Endothelial cell of umbilical vein (primary cell): ENCODE measurements at regions not wholly inside any gene's neighbourhood (a gene's known extent, or its start where the extent isn't known, plus 50 kb on each side); places are given as distances from the start of the nearest gene placed in this dataset.

Source experiments
- BruUV-seq: library from RNA; stranded (reverse); fragments of 400-500 nt; replicated peaks from 2 replicates; lab custom pipeline; 2021; lab: Mats Ljungman, UMichigan
- CTCF ChIA-PET: fragments of 300-600, 350-600 bp; sonication (Branson Sonifier 250); formaldehyde crosslinking; loops from one replicate; lab custom pipeline; 2021; ENCODE audit warnings: antibody characterized with exemption, inconsistent platforms; lab: Charles Lee
- POLR2A ChIA-PET: fragments of 300-600, 350-600 bp; sonication (Branson Sonifier 250); formaldehyde crosslinking; loops from one replicate; lab custom pipeline; 2021; ENCODE audit warnings: antibody characterized with exemption, inconsistent platforms; lab: Charles Lee
- DNase-seq: peaks from one replicate; pipeline ENCODE4 v3.0.0-alpha.2; 2011; ENCODE audit warnings: low read depth, low spot score
- FAIRE-seq: peaks from 2 replicates; lab custom pipeline; 2011; peaks lifted over from hg19 to GRCh38; lab: Jason Lieb, UNC
- H2AFZ ChIP-seq: 2 replicates; pipeline ENCODE4 v1.6.0; 2012; ENCODE audit warnings: low read depth, low read length, control low read depth, inconsistent platforms
- H3K27ac ChIP-seq: 2 replicates; pipeline ENCODE4 v1.5.1; 2011; ENCODE audit warnings: low read depth, mild to moderate bottlenecking, control low read depth, low read length, moderate library complexity; ENCODE audit not compliant: insufficient read depth
- H3K27me3 ChIP-seq, 2 experiments: 2 replicates each; pipeline versions ENCODE4 v1.6.0 to v1.6.1; 2011; ENCODE audit warnings: low read length in 2 of 2, mixed read lengths in 1 of 2; ENCODE audit not compliant: control insufficient read depth in 2 of 2, insufficient read depth in 2 of 2
- H3K36me3 ChIP-seq, 2 experiments: 2 replicates in 1 of 2; 3 replicates in 1 of 2; pipeline ENCODE4 v1.5.1; 2011; ENCODE audit warnings: low read length in 2 of 2, mild to moderate bottlenecking in 1 of 2, moderate library complexity in 1 of 2; ENCODE audit not compliant: control insufficient read depth in 2 of 2, insufficient read depth in 2 of 2; ENCODE audit errors: extremely low read depth in 1 of 2
- H3K4me1 ChIP-seq: 3 replicates; pipeline ENCODE4 v1.5.1; 2011; ENCODE audit warnings: mild to moderate bottlenecking, low read length; ENCODE audit not compliant: control insufficient read depth, insufficient read depth; ENCODE audit errors: extremely low read depth
- H3K4me2 ChIP-seq: 2 replicates; pipeline ENCODE4 v1.6.1; 2011; ENCODE audit warnings: low read length, control low read depth, mixed read lengths; ENCODE audit not compliant: insufficient read depth
- H3K4me3 ChIP-seq, 3 experiments: fragments of 200-600 bp in 1 of 3; sonication (generic), shearing (Covaris generic) in 1 of 3; replicated peaks in 1 of 3; 2 replicates each; pipeline ENCODE4 v1.5.1; 2011 to 2016; ENCODE audit warnings: control low read depth in 3 of 3, low read length in 3 of 3, mild to moderate bottlenecking in 2 of 3, inconsistent platforms in 1 of 3, low read depth in 1 of 3, moderate library complexity in 1 of 3; ENCODE audit not compliant: insufficient read depth in 1 of 3
- H3K79me2 ChIP-seq: 2 replicates; pipeline ENCODE4 v1.6.0; 2012; ENCODE audit warnings: low read length, inconsistent platforms; ENCODE audit not compliant: control insufficient read depth, insufficient read depth
- H3K9ac ChIP-seq: replicated peaks from 2 replicates; pipeline ENCODE3; 2011; ENCODE audit warnings: low read length, control low read depth; ENCODE audit not compliant: insufficient read depth; ENCODE audit errors: extremely low read depth
- H3K9me1 ChIP-seq: replicated peaks from 3 replicates; pipeline ENCODE4 v1.6.0; 2011; ENCODE audit warnings: mild to moderate bottlenecking, low read length; ENCODE audit not compliant: control insufficient read depth, insufficient read depth; ENCODE audit errors: extremely low read depth
- H3K9me3 ChIP-seq: replicated peaks from 2 replicates; pipeline ENCODE4 v1.5.1; 2012; ENCODE audit warnings: low read length, inconsistent platforms; ENCODE audit not compliant: control insufficient read depth, insufficient read depth
- H4K20me1 ChIP-seq: replicated peaks from 2 replicates; pipeline ENCODE3; 2011; ENCODE audit warnings: mild to moderate bottlenecking, low read length; ENCODE audit not compliant: control insufficient read depth, insufficient read depth; ENCODE audit errors: extremely low read depth
- CTCF ChIP-seq, 2 donors: IDR thresholded peaks; 1 replicate in 1 of 2; 2 replicates in 1 of 2; pipeline ENCODE4 v1.5.1; 2011; ENCODE audit warnings: low read length in 2 of 2, mild to moderate bottlenecking in 2 of 2, moderate library complexity in 2 of 2, control low read depth in 1 of 2, inconsistent platforms in 1 of 2, low read depth in 1 of 2; ENCODE audit not compliant: insufficient read depth in 1 of 2; ENCODE audit errors: extremely low read depth in 1 of 2
- EZH2 ChIP-seq: IDR thresholded peaks from 2 replicates; pipeline ENCODE4 v1.6.1; 2012; ENCODE audit warnings: borderline replicate concordance, low read depth, mild to moderate bottlenecking, moderate library complexity, low read length, inconsistent platforms; ENCODE audit not compliant: severe bottlenecking
- FOS ChIP-seq: IDR thresholded peaks from 2 replicates; pipeline ENCODE4 v1.6.1; 2011; ENCODE audit warnings: mild to moderate bottlenecking, low read length, moderate library complexity, borderline replicate concordance; ENCODE audit not compliant: insufficient read depth
- GATA2 ChIP-seq: IDR thresholded peaks from 2 replicates; pipeline ENCODE4 v1.7.0; 2011; ENCODE audit warnings: low read depth, mild to moderate bottlenecking, moderate library complexity, mixed read lengths, low read length; ENCODE audit not compliant: insufficient read length, insufficient read depth
- JUN ChIP-seq: IDR thresholded peaks from 2 replicates; pipeline ENCODE4 v1.6.1; 2011; ENCODE audit warnings: borderline replicate concordance, low read depth; ENCODE audit not compliant: insufficient read length, insufficient read depth
- MAX ChIP-seq: IDR thresholded peaks from 2 replicates; pipeline ENCODE4 v1.6.1; 2011; ENCODE audit not compliant: insufficient read depth, insufficient read length
- MYC ChIP-seq: IDR thresholded peaks from one replicate; pipeline ENCODE4 v1.6.1; 2011; ENCODE audit warnings: mild to moderate bottlenecking, low read depth, low read length
- POLR2A ChIP-seq: IDR thresholded peaks from 2 replicates; pipeline ENCODE4 v1.6.1; 2012; ENCODE audit warnings: low read depth, mild to moderate bottlenecking, control low read depth, low read length
- POLR2AphosphoS5 ChIP-seq: IDR thresholded peaks from 2 replicates; pipeline ENCODE4 v1.6.1; 2012; ENCODE audit warnings: low read depth, mild to moderate bottlenecking, control low read depth, low read length, moderate library complexity; ENCODE audit not compliant: insufficient read depth
- dilution Hi-C: fragments of 300-500 bp; cut with MboI; formaldehyde crosslinking; loops from one replicate; pipeline ENCODE4 v1.15.0; 2019; ENCODE audit warnings: low sequenced_read_pairs; ENCODE audit not compliant: extremely low pct_ligation_motif_present
- intact Hi-C: fragments of 100-400 bp; cut with micrococcal nuclease; formaldehyde crosslinking; loops from one replicate; pipeline ENCODE4 v1.10.0; 2022

GRCh38 chr2:120421830-120422175 is 75.9 kb downstream of the INHBB start:
- dilution Hi-C loops (no loop called here), intact Hi-C loops (no loop called here)
- Histone ChIP-seq H3K4me1 (no peaks in the 10 kb centered on the region), H2AFZ (no peak overlapping the region), H3K4me3 (no peak overlapping the region), H4K20me1 (no peaks in the 10 kb centered on the region), H3K9me3 (no peaks in the 10 kb centered on the region), H3K9ac (no peak overlapping the region), H3K36me3 (no peaks in the 10 kb centered on the region), H3K4me2 (no peak overlapping the region), H3K27me3 (peaks cover 6 to 7% of the 10 kb centered on the region in 2 experiments), H3K79me2 (no peaks in the 10 kb centered on the region), H3K27ac (no peak overlapping the region), H3K9me1 (no peaks in the 10 kb centered on the region)
- ChIA-PET CTCF (no interaction called here), POLR2A (no interaction called here)
- DNase-seq, result no peak
- no TSS peak for BruUV-seq
- FAIRE-seq, result no peak
- TF ChIP-seq FOS (no peak), POLR2AphosphoS5 (no peak), MYC (no peak), EZH2 (no peak), GATA2 (no peak), JUN (no peak), MAX (no peak), POLR2A (no peak), CTCF (IDR thresholded peaks at IDR 0.05; ENCODE audit: extremely low read depth in 1 of 2, insufficient read depth in 1 of 2, low read depth in 1 of 2, low read length in 2 of 2) (no peak)
